Stimulated activated naive B cell treated with anti-CD40 and anti-IgM and Interleukin-4, amounts not matched to agents 10 μg/mL and 1 μg/mL and 100 μg/mL, for 72 hours (primary cell): ENCODE measurements at regions not wholly inside any gene's neighbourhood (a gene's known extent, or its start where the extent isn't known, plus 50 kb on each side); places are given as distances from the start of the nearest gene placed in this dataset.

Experiments used
- ATAC-seq, 2 donors: fragments of 150-1000 bp; cut with Tn5 transposase; replicated peaks; 2 replicates each; pipeline ENCODE4 v1.10.0; 2021; ENCODE audit warnings: moderate library complexity in 1 of 2
- DNase-seq: peaks from one replicate; pipeline ENCODE4 v3.0.0; 2021
- H3K27ac Mint-ChIP-seq: one replicate; pipeline ENCODE4 v1.8.0; 2022; ENCODE audit warnings: mild to moderate bottlenecking, mixed read lengths
- H3K27me3 Mint-ChIP-seq, 2 donors: one replicate each; pipeline ENCODE4 v1.8.0; 2022; ENCODE audit warnings: mixed read lengths in 2 of 2
- H3K36me3 Mint-ChIP-seq, 2 donors: one replicate each; pipeline ENCODE4 v1.8.0; 2022; ENCODE audit warnings: mixed read lengths in 2 of 2, mild to moderate bottlenecking in 1 of 2
- H3K4me1 Mint-ChIP-seq, 2 donors: one replicate each; pipeline ENCODE4 v1.8.0; 2022; ENCODE audit warnings: mixed read lengths in 2 of 2, mild to moderate bottlenecking in 1 of 2
- H3K4me3 Mint-ChIP-seq, 2 donors: one replicate each; pipeline ENCODE4 v1.8.0; 2022; ENCODE audit warnings: mild to moderate bottlenecking in 2 of 2, mixed read lengths in 2 of 2, moderate library complexity in 1 of 2
- H3K9me3 Mint-ChIP-seq, 2 donors: one replicate each; pipeline ENCODE4 v1.8.0; 2022; ENCODE audit warnings: mixed read lengths in 2 of 2, mild to moderate bottlenecking in 1 of 2

- peaks cover 12 to 21% of the 10 kb centered on the region in 2 donors for H3K9me3 Mint-ChIP-seq
- DNase-seq = no peak
- no peak overlapping the region for H3K27ac Mint-ChIP-seq
- H3K36me3 Mint-ChIP-seq = peaks cover 0 to 9% of the 10 kb centered on the region in 2 donors
- H3K4me1 Mint-ChIP-seq = peaks cover 0 to 4% of the 10 kb centered on the region in 2 donors
- H3K27me3 Mint-ChIP-seq = peaks cover 31 to 48% of the 10 kb centered on the region in 2 donors
- no peak for ATAC-seq
- no peak overlapping the region for H3K4me3 Mint-ChIP-seq
Observed at GRCh38 chr4:8921465-8921864, 49.8 kb upstream of the HMX1 start.
